K562 (cell line): ENCODE measurements at regions not wholly inside any gene's neighbourhood (a gene's known extent, or its start where the extent isn't known, plus 50 kb on each side); places are given as distances from the start of the nearest gene placed in this dataset.

Source experiments
- ATAC-seq: fragments of 200-7000 bp; cut with Tn5 transposase; 3 replicates; pipeline ENCODE4 v1.9.1; 2020; ENCODE audit warnings: moderate library complexity
- BruUV-seq: library from RNA; stranded (reverse); fragments of 400-500 nt; replicated peaks from 2 replicates; lab custom pipeline; 2021; lab: Mats Ljungman, UMichigan
- CTCF ChIA-PET: fragments of 300-600 bp; formaldehyde crosslinking; extraction: SDS; loops from one replicate; lab custom pipeline; 2021; ENCODE audit warnings: low intra/inter-chr PET ratio; lab: Yijun Ruan, JAX
- POLR2A ChIA-PET: fragments of 300-600, 350-650 bp; sonication (Branson Sonifier 250); formaldehyde crosslinking; extraction: SDS; loops from one replicate; lab custom pipeline; 2021; ENCODE audit warnings: antibody characterized with exemption, inconsistent platforms; lab: Yijun Ruan, JAX
- DNase-seq, 4 experiments: peaks; one replicate each; pipeline versions ENCODE4 v3.0.0 to v3.0.0-alpha.2; 2011 to 2018; ENCODE audit warnings: low spot score in 3 of 4, mixed read lengths in 3 of 4; ENCODE audit errors: extremely low read depth in 1 of 4
- FAIRE-seq: peaks from 2 replicates; lab custom pipeline; 2011; peaks lifted over from hg19 to GRCh38; lab: Jason Lieb, UNC
- H2AFZ ChIP-seq: 2 replicates; pipeline ENCODE4 v1.6.0; 2011; ENCODE audit warnings: low read depth, low read length, control low read depth, inconsistent platforms
- H3K27ac ChIP-seq: fragments of 200-600 bp; 3 replicates; pipeline ENCODE4 v1.8.0; 2011; ENCODE audit warnings: low read depth, mild to moderate bottlenecking, control low read depth, inconsistent platforms, low read length, moderate library complexity, mixed read lengths; ENCODE audit errors: extremely low read depth
- H3K27me3 ChIP-seq, 2 experiments: fragments of 300-600 bp in 1 of 2; 2 replicates in 1 of 2; 3 replicates in 1 of 2; pipeline versions ENCODE4 v1.6.0 to v1.8.0; 2011; ENCODE audit warnings: inconsistent platforms in 2 of 2, low read length in 2 of 2, mild to moderate bottlenecking in 1 of 2, mixed read lengths in 1 of 2, moderate library complexity in 1 of 2; ENCODE audit not compliant: control insufficient read depth in 2 of 2, insufficient read depth in 2 of 2
- H3K36me3 ChIP-seq: fragments of 300-600 bp; 3 replicates; pipeline ENCODE4 v1.8.0; 2011; ENCODE audit warnings: mild to moderate bottlenecking, low read length, inconsistent platforms; ENCODE audit not compliant: control insufficient read depth, insufficient read depth
- H3K4me1 ChIP-seq, 2 experiments: fragments of 200-600 bp in 1 of 2; replicated peaks in 1 of 2; 2 replicates in 1 of 2; 3 replicates in 1 of 2; pipeline versions ENCODE4 v1.5.1 to v1.8.0; 2011; ENCODE audit warnings: inconsistent platforms in 2 of 2, low read length in 2 of 2, mild to moderate bottlenecking in 1 of 2, mixed read lengths in 1 of 2, moderate library complexity in 1 of 2; ENCODE audit not compliant: control insufficient read depth in 2 of 2, insufficient read depth in 2 of 2
- H3K4me2 ChIP-seq: 2 replicates; pipeline ENCODE4 v1.6.1; 2011; ENCODE audit warnings: low read length, control low read depth, inconsistent platforms, mixed read lengths; ENCODE audit not compliant: insufficient read depth
- H3K4me3 ChIP-seq: fragments of 200-600 bp; sonication (generic), shearing (Covaris generic); 2 replicates; pipeline ENCODE4 v1.5.1; 2016; ENCODE audit warnings: control low read depth, inconsistent platforms
- H3K79me2 ChIP-seq: fragments of 200-600 bp; 3 replicates; pipeline ENCODE4 v1.8.0; 2011; ENCODE audit warnings: low read length, inconsistent platforms; ENCODE audit not compliant: control insufficient read depth, insufficient read depth
- H3K9ac ChIP-seq, 2 experiments: 2 replicates each; pipeline versions ENCODE4 v1.6.0 to v1.6.1; 2011; ENCODE audit warnings: low read depth in 2 of 2, low read length in 2 of 2, control low read depth in 1 of 2, inconsistent platforms in 1 of 2, mild to moderate bottlenecking in 1 of 2, mixed read lengths in 1 of 2; ENCODE audit not compliant: insufficient read depth in 1 of 2
- H3K9me1 ChIP-seq: one replicate; pipeline ENCODE4 v1.6.0; 2011; ENCODE audit warnings: inconsistent platforms, mild to moderate bottlenecking, low read length, moderate library complexity; ENCODE audit not compliant: control insufficient read depth, insufficient read depth
- H3K9me3 ChIP-seq: replicated peaks from 2 replicates; pipeline ENCODE4 v1.5.1; 2011; ENCODE audit warnings: low read depth, low read length, inconsistent platforms; ENCODE audit not compliant: control insufficient read depth, insufficient read depth
- H4K20me1 ChIP-seq: replicated peaks from 2 replicates; pipeline ENCODE4 v1.6.1; 2011; ENCODE audit warnings: low read length, inconsistent platforms, mixed read lengths; ENCODE audit not compliant: control insufficient read depth, insufficient read depth
- BRCA1 ChIP-seq, 2 experiments: fragments of 450-650 bp in 1 of 2; sonication (generic) in 1 of 2; formaldehyde crosslinking in 1 of 2; IDR thresholded peaks; 2 replicates each; pipeline versions ENCODE4 v1.5.0 to v1.6.1; 2017 to 2020; ENCODE audit warnings: mild to moderate bottlenecking in 1 of 2, missing genetic modification reagents in 1 of 2
- FOS ChIP-seq: IDR thresholded peaks from 3 replicates; pipeline ENCODE4 v1.6.1; 2011; ENCODE audit not compliant: insufficient read length; ENCODE audit errors: extremely low read depth
- MYNN ChIP-seq, 2 experiments: sonication (generic); formaldehyde crosslinking in 1 of 2; IDR thresholded peaks; 2 replicates each; pipeline versions ENCODE4 v1.5.0 to v1.6.1; 2016 to 2020; ENCODE audit warnings: antibody characterized with exemption in 1 of 2, missing genetic modification reagents in 1 of 2
- NFRKB ChIP-seq: fragments of 450-650 bp; IDR thresholded peaks from 2 replicates; pipeline ENCODE4 v1.6.1; 2016; ENCODE audit warnings: low read depth
- ZEB2 ChIP-seq: fragments of 450-650 bp; IDR thresholded peaks from 2 replicates; pipeline ENCODE4 v1.6.1; 2016
- ZKSCAN3 ChIP-seq: fragments of 250-450 bp; sonication (Bioruptor Pico); IDR thresholded peaks from 2 replicates; pipeline ENCODE4 v1.4.0; 2020
- ZNF184 ChIP-seq: sonication (generic); formaldehyde crosslinking; IDR thresholded peaks from 2 replicates; pipeline ENCODE4 v1.5.0; 2020; ENCODE audit warnings: missing genetic modification reagents
- ZNF232 ChIP-seq: sonication (generic); formaldehyde crosslinking; IDR thresholded peaks from 2 replicates; pipeline ENCODE4 v1.8.0; 2022; ENCODE audit warnings: mild to moderate bottlenecking, missing genetic modification reagents
- ZNF274 ChIP-seq: IDR thresholded peaks from 2 replicates; pipeline ENCODE4 v1.6.1; 2011; ENCODE audit warnings: low read depth, mild to moderate bottlenecking, low read length, moderate library complexity, borderline replicate concordance
- WGBS: fragments of 100-300 bp; shearing (Covaris generic); methylation state at CpG from one replicate; pipeline ENCODE4 v1.1.6; 2016; ENCODE audit warnings: low coverage, mixed read lengths; ENCODE audit not compliant: insufficient coverage; ENCODE audit errors: missing lambda C conversion rate; 5-methylcytosine and 5-hydroxymethylcytosine counted together
- in situ Hi-C: fragments of 300-500 bp; cut with MboI; formaldehyde crosslinking; loops from 4 replicates; pipeline ENCODE4 v1.15.0; 2018; ENCODE audit warnings: inconsistent platforms, mixed read lengths
- intact Hi-C: fragments of 100-400 bp; cut with micrococcal nuclease; formaldehyde crosslinking; loops from 2 replicates; pipeline ENCODE4 v1.14.2; 2022
- TF ChIP-seq, protein P1 (sequence below): fragments of 250-450 bp; sonication (Bioruptor Pico); IDR thresholded peaks from 2 replicates; pipeline ENCODE4 v1.8.0; 2022; ENCODE audit warnings: inconsistent platforms, mild to moderate bottlenecking, moderate library complexity, borderline replicate concordance
- TF ChIP-seq, protein P2 (sequence below): fragments of 450-650 bp; IDR thresholded peaks from 2 replicates; pipeline ENCODE4 v1.6.1; 2016; ENCODE audit warnings: low read depth, mild to moderate bottlenecking, moderate library complexity
- TF ChIP-seq, protein P3 (sequence below): fragments of 200-400 bp; formaldehyde crosslinking; IDR thresholded peaks from 2 replicates; pipeline ENCODE4 v1.6.1; 2017; ENCODE audit warnings: mild to moderate bottlenecking, low read depth, low read length, moderate library complexity
- TF ChIP-seq, protein P4 (sequence below): fragments of 250-450 bp; sonication (Bioruptor Pico); IDR thresholded peaks from 2 replicates; pipeline ENCODE4 v1.5.0; 2020; ENCODE audit warnings: mild to moderate bottlenecking

DNA sequence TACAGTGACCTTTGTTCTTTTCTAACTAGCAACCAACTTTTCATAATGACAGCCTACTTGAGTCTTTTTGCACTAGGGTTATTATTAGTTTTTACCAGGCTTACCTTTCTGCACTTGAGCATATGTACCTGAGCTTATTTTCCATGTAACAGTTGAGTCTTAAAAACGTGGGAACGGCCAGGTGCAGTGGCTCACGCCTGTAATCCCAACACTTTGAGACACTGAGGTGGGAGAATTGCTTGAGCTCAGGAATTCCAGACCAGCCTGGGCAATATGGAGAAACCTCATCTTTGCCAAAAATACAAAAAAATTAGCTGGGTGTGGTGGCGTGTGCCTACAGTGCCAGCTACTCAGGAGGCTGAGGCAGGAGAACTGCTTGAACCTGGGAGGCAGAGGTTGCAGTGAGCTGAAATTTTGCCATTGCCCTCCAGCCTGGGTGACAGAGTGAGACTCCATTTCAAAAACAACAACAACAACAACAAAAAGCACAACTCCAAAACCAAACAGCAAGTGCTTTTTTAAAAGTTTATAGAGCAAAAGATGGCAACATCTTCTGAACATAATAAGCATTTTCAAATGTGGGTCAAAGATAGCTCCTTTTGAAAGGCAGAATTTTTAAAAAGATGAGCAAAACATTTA is 57.1 kb upstream of the CD28 start:
- Histone ChIP-seq H2AFZ (no peak overlapping the region), H3K4me2 (no peak overlapping the region), H3K79me2 (no peaks in the 10 kb centered on the region), H3K27ac (no peak overlapping the region), H3K4me3 (no peak overlapping the region), H4K20me1 (no peaks in the 10 kb centered on the region), H3K4me1 (no peaks in the 10 kb centered on the region), H3K36me3 (no peaks in the 10 kb centered on the region), H3K9me3 (no peaks in the 10 kb centered on the region), H3K27me3 (peaks cover 0 to 12% of the 10 kb centered on the region in 2 experiments; a peak in 2 of 5 replicates), H3K9me1 (no peaks in the 10 kb centered on the region), H3K9ac (no peak overlapping the region)
- no TSS peak for BruUV-seq
- ChIA-PET POLR2A (interaction anchor here (0.6 kb wide), 1 partner anchor 19 kb away, joined by 4 read pairs; no protein-coding TSS in a partner anchor), CTCF (no interaction called here)
- DNase-seq (no peak), FAIRE-seq (no peak), ATAC-seq (no peak)
- TF ChIP-seq, protein P1, sequence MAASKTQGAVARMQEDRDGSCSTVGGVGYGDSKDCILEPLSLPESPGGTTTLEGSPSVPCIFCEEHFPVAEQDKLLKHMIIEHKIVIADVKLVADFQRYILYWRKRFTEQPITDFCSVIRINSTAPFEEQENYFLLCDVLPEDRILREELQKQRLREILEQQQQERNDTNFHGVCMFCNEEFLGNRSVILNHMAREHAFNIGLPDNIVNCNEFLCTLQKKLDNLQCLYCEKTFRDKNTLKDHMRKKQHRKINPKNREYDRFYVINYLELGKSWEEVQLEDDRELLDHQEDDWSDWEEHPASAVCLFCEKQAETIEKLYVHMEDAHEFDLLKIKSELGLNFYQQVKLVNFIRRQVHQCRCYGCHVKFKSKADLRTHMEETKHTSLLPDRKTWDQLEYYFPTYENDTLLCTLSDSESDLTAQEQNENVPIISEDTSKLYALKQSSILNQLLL = no peak
- TF ChIP-seq NFRKB (no peak), ZNF274 (no peak), BRCA1 (IDR thresholded peaks at IDR 0.05) (no peak), BRCA1 (CRISPR knock-in tag; IDR thresholded peaks at IDR 0.05) (no peak), MYNN (IDR thresholded peaks at IDR 0.05) (no peak), MYNN (CRISPR knock-in tag; IDR thresholded peaks at IDR 0.05) (no peak), ZEB2 (no peak), FOS (no peak), ZNF232 (CRISPR knock-in tag) (no peak), ZNF184 (no peak), ZKSCAN3 (CRISPR knock-in tag) (no peak)
- TF ChIP-seq, protein P2, sequence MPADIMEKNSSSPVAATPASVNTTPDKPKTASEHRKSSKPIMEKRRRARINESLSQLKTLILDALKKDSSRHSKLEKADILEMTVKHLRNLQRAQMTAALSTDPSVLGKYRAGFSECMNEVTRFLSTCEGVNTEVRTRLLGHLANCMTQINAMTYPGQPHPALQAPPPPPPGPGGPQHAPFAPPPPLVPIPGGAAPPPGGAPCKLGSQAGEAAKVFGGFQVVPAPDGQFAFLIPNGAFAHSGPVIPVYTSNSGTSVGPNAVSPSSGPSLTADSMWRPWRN = no peak
- TF ChIP-seq, protein P3, sequence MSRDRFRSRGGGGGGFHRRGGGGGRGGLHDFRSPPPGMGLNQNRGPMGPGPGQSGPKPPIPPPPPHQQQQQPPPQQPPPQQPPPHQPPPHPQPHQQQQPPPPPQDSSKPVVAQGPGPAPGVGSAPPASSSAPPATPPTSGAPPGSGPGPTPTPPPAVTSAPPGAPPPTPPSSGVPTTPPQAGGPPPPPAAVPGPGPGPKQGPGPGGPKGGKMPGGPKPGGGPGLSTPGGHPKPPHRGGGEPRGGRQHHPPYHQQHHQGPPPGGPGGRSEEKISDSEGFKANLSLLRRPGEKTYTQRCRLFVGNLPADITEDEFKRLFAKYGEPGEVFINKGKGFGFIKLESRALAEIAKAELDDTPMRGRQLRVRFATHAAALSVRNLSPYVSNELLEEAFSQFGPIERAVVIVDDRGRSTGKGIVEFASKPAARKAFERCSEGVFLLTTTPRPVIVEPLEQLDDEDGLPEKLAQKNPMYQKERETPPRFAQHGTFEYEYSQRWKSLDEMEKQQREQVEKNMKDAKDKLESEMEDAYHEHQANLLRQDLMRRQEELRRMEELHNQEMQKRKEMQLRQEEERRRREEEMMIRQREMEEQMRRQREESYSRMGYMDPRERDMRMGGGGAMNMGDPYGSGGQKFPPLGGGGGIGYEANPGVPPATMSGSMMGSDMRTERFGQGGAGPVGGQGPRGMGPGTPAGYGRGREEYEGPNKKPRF = no peak
- TF ChIP-seq, protein P4, sequence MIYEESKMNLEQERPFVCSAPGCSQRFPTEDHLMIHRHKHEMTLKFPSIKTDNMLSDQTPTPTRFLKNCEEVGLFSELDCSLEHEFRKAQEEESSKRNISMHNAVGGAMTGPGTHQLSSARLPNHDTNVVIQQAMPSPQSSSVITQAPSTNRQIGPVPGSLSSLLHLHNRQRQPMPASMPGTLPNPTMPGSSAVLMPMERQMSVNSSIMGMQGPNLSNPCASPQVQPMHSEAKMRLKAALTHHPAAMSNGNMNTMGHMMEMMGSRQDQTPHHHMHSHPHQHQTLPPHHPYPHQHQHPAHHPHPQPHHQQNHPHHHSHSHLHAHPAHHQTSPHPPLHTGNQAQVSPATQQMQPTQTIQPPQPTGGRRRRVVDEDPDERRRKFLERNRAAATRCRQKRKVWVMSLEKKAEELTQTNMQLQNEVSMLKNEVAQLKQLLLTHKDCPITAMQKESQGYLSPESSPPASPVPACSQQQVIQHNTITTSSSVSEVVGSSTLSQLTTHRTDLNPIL = no peak
- intact Hi-C loops = no loop called here
- WGBS = 0% methylated on average over 4 of the region's 4 CpGs
- in situ Hi-C loops = no loop called here
